Parathyroid adenoma (tissue), 2 donors: ENCODE measurements at regions not wholly inside any gene's neighbourhood (a gene's known extent, or its start where the extent isn't known, plus 50 kb on each side); places are given as distances from the start of the nearest gene placed in this dataset.

Experiments
- H2AFZ ChIP-seq: fragments of 300-600 bp; sonication (generic); one replicate; pipeline ENCODE4 v1.7.0; 2017; ENCODE audit warnings: antibody characterized with exemption, mild to moderate bottlenecking
- H3K27ac ChIP-seq: fragments of 300-600 bp; sonication (generic); one replicate; pipeline ENCODE4 v1.7.0; 2017
- H3K27me3 ChIP-seq: fragments of 300-600 bp; sonication (generic); one replicate; pipeline ENCODE4 v1.7.0; 2017; ENCODE audit warnings: low read length; ENCODE audit not compliant: control insufficient read depth, insufficient read depth
- H3K36me3 ChIP-seq: fragments of 300-600 bp; sonication (generic); one replicate; pipeline ENCODE4 v1.7.0; 2017; ENCODE audit warnings: low read length; ENCODE audit not compliant: control insufficient read depth, insufficient read depth
- H3K4me1 ChIP-seq: fragments of 300-600 bp; sonication (generic); one replicate; pipeline ENCODE4 v1.7.0; 2017; ENCODE audit warnings: control low read depth
- H3K4me2 ChIP-seq: fragments of 300-600 bp; sonication (generic); one replicate; pipeline ENCODE4 v1.7.0; 2017; ENCODE audit warnings: low read length
- H3K4me3 ChIP-seq: fragments of 300-600 bp; sonication (generic); one replicate; pipeline ENCODE4 v1.7.0; 2017; ENCODE audit warnings: low read depth, low read length
- H3K79me2 ChIP-seq: fragments of 300-600 bp; sonication (generic); one replicate; pipeline ENCODE4 v1.7.0; 2017; ENCODE audit warnings: control low read depth
- H3K9ac ChIP-seq: fragments of 300-600 bp; sonication (generic); one replicate; pipeline ENCODE4 v1.7.0; 2017; ENCODE audit warnings: mild to moderate bottlenecking
- H3K9me3 ChIP-seq: fragments of 300-600 bp; sonication (generic); one replicate; pipeline ENCODE4 v1.7.0; 2017; ENCODE audit warnings: low read length; ENCODE audit not compliant: control insufficient read depth
- CTCF ChIP-seq: fragments of 300-600 bp; sonication (generic); IDR thresholded peaks from one replicate; pipeline ENCODE4 v1.7.0; 2017; ENCODE audit warnings: antibody characterized with exemption, mild to moderate bottlenecking
- donor health status: primary hyperparathyroidism.

GRCh38 chr15:38164507-38164906 is 88.1 kb upstream of the SPRED1 start:
- TF ChIP-seq CTCF, result no peak
- Histone ChIP-seq H3K27me3 (no peaks in the 10 kb centered on the region), H2AFZ (no peak overlapping the region), H3K4me2 (no peak overlapping the region), H3K4me3 (no peak overlapping the region), H3K36me3 (no peaks in the 10 kb centered on the region), H3K9ac (no peak overlapping the region), H3K9me3 (no peaks in the 10 kb centered on the region), H3K27ac (no peak overlapping the region), H3K4me1 (no peaks in the 10 kb centered on the region), H3K79me2 (no peaks in the 10 kb centered on the region)

DNA sequence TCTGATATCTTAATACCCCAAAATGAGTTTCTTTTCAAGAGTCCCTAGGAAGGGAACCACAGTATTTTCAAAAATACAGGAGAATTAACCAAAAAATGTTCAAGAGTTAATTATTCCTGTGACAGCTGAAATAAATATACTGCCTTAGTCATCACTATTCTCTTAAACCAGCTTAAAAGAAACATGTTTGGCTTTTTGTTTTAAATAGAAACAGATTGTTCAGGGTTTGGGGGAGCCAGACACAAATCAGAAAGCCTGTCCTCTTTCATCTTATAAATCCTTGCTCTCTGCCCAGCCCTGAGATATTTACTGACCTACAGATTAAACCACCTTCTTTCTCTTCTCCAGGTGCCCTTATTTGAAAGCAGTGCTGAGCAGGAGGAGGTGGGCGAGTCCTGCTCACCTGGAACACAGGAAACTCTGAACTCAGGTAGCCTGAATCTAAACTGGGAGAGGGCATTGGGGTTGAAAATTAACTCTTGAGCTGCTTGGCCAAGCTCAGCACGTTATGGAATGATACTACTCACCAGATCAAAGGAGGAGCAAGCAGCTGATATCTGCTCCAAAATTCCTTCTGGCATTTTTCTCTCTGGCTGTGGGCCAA is 84.1 kb upstream of the SPRED1 start:
- H3K79me2 ChIP-seq, result no peaks in the 10 kb centered on the region
- no peaks in the 10 kb centered on the region for H3K36me3 ChIP-seq
- H3K9me3 ChIP-seq, result no peaks in the 10 kb centered on the region
- no peak for TF ChIP-seq CTCF
- no peak overlapping the region for H3K4me3 ChIP-seq
- H3K27me3 ChIP-seq, result no peaks in the 10 kb centered on the region
- no peak overlapping the region for H3K4me2 ChIP-seq
- H3K27ac ChIP-seq, result no peak overlapping the region
- no peak overlapping the region for H3K9ac ChIP-seq
- H3K4me1 ChIP-seq, result no peaks in the 10 kb centered on the region
- H2AFZ ChIP-seq, result no peak overlapping the region

DNA sequence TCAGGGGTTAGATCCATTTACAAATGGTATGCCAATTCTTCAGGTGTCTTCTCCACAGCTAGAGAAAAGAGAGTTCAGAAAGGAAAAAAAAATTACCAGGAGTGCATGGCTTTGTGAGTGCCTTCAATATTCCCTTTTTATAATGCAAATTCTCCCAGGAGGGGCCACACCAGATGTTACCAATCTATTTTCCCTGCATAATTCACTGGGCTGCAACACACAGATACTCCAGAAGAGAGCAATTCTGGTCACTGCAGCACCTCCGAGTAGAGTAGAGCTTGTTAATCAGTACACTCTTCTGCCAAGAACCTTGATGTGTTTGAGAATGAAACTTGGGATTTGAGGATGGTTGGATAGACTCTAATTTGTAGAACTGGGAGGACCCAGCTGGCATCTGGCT is 80.7 kb upstream of the SPRED1 start:
- TF ChIP-seq CTCF, result no peak
- no peaks in the 10 kb centered on the region for H3K4me1 ChIP-seq
- H3K27ac ChIP-seq, result no peak overlapping the region
- no peaks in the 10 kb centered on the region for H3K9me3 ChIP-seq
- H3K4me2 ChIP-seq, result no peak overlapping the region
- H3K9ac ChIP-seq, result no peak overlapping the region
- H3K79me2 ChIP-seq, result no peaks in the 10 kb centered on the region
- H3K27me3 ChIP-seq, result no peaks in the 10 kb centered on the region
- H3K4me3 ChIP-seq, result no peak overlapping the region
- no peak overlapping the region for H2AFZ ChIP-seq
- H3K36me3 ChIP-seq, result no peaks in the 10 kb centered on the region

GRCh38 chr15:38174691-38175090 is 77.9 kb upstream of the SPRED1 start:
- TF ChIP-seq CTCF, result no peak
- H3K27ac ChIP-seq, result no peak overlapping the region
- no peaks in the 10 kb centered on the region for H3K79me2 ChIP-seq
- H3K27me3 ChIP-seq, result no peaks in the 10 kb centered on the region
- no peaks in the 10 kb centered on the region for H3K4me1 ChIP-seq
- no peak overlapping the region for H3K9ac ChIP-seq
- no peaks in the 10 kb centered on the region for H3K9me3 ChIP-seq
- H3K4me3 ChIP-seq, result no peak overlapping the region
- H3K36me3 ChIP-seq, result no peaks in the 10 kb centered on the region
- H2AFZ ChIP-seq, result no peak overlapping the region
- H3K4me2 ChIP-seq, result no peak overlapping the region

DNA sequence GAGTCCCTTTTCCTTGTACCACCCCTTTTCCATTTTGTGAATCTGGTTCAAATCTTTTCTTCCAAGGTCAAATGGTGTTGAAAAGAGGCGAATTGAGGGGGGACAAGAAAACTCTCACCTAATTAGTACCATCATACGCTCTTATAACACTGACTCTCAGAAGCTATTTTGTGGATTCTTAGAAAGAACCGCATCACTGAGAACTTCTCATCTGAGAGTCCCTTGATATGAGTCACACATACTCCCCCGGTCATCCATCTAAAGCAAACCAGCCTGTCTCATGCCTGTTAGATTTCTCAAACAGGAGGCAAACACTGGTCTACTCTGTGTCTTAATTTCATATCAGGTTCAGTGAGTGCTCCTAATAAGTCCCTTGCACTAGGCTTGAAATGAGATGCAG is 76.5 kb upstream of the SPRED1 start:
- no peak overlapping the region for H3K9ac ChIP-seq
- H3K4me3 ChIP-seq, result no peak overlapping the region
- H3K27me3 ChIP-seq, result no peaks in the 10 kb centered on the region
- no peaks in the 10 kb centered on the region for H3K4me1 ChIP-seq
- no peak overlapping the region for H3K4me2 ChIP-seq
- H3K27ac ChIP-seq, result no peak overlapping the region
- no peaks in the 10 kb centered on the region for H3K9me3 ChIP-seq
- no peaks in the 10 kb centered on the region for H3K79me2 ChIP-seq
- no peaks in the 10 kb centered on the region for H3K36me3 ChIP-seq
- no peak overlapping the region for H2AFZ ChIP-seq
- TF ChIP-seq CTCF, result no peak
